WERI-Rb-1 (cell line): ENCODE measurements at regions not wholly inside any gene's neighbourhood (a gene's known extent, or its start where the extent isn't known, plus 50 kb on each side); places are given as distances from the start of the nearest gene placed in this dataset.

Experiments used
- DNase-seq: peaks from one replicate; pipeline ENCODE4 v3.0.0-alpha.2; 2020
- H3K27ac ChIP-seq: fragments of 250-450 bp; sonication (Bioruptor Pico); 2 replicates; pipeline ENCODE4 v1.5.1; 2020; ENCODE audit warnings: mild to moderate bottlenecking, moderate library complexity
- H3K27me3 ChIP-seq: fragments of 250-450 bp; sonication (Bioruptor Pico); 2 replicates; pipeline ENCODE4 v1.5.1; 2021; ENCODE audit warnings: mild to moderate bottlenecking, low read depth, moderate library complexity; ENCODE audit not compliant: insufficient read depth, severe bottlenecking
- H3K36me3 ChIP-seq: fragments of 250-450 bp; sonication (Bioruptor Pico); 2 replicates; pipeline ENCODE4 v1.5.1; 2020; ENCODE audit warnings: mild to moderate bottlenecking, moderate library complexity
- H3K4me3 ChIP-seq: 2 replicates; pipeline ENCODE4 v1.5.1; 2011; ENCODE audit warnings: low read depth, mild to moderate bottlenecking, control low read depth, low read length
- H3K9me3 ChIP-seq: fragments of 250-450 bp; sonication (Bioruptor Pico); 2 replicates; pipeline ENCODE4 v1.5.1; 2021; ENCODE audit warnings: mild to moderate bottlenecking, moderate library complexity; ENCODE audit not compliant: severe bottlenecking
- TF ChIP-seq, protein P1 (sequence below): IDR thresholded peaks from 2 replicates; pipeline ENCODE4 v1.5.1; 2011; ENCODE audit warnings: low read depth, mild to moderate bottlenecking, control low read depth, inconsistent platforms, low read length

DNA sequence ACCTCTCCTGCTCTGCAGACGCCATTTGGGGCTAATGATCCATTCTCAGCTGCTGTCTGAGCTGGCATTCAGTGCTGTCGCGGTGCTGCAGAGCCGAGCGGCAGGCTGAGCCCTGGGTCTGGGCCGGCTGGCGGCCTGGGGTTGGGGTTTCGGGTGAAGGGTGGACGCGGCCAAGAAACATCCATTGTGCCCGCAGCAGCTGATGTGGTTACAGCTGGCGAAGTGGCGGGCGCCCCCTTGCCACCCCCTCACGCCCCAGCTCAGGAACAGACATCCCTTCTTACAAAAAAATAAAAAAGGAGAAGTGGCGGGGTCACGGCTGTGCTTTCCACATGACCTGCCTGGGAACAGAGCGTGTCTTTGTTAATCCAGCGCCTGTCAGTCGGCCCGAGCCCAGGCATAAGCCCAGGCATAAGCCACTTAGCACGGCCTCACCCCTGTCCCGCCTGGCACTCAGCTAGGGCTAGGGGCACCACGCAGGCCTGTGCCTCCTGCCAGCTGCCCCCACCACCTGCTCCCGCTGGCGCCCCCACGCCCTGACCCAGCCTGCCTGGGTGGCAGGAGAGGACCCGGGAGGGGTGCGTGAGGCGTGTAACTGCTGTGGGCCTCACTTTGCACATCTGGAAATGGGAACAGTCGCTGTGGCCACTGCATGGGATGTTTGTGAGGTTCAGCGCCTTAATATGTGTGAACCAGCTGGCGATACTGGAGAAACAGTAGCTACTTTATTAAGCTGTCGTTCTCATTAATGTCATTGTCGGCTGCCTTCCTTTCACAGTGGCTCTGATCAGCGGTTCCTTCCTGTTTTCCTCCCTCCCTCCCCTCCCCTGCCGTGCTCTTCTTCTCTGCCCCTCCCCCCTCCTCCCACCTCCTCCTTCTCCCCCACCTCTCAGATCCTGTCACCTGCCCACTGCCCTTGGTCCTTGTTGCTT is 197.7 kb upstream of the CIBAR2 start:
- peak overlapping the region; percentile 12 for H3K4me3 ChIP-seq
- H3K27ac ChIP-seq, result peak overlapping the region; percentile 97

DNA sequence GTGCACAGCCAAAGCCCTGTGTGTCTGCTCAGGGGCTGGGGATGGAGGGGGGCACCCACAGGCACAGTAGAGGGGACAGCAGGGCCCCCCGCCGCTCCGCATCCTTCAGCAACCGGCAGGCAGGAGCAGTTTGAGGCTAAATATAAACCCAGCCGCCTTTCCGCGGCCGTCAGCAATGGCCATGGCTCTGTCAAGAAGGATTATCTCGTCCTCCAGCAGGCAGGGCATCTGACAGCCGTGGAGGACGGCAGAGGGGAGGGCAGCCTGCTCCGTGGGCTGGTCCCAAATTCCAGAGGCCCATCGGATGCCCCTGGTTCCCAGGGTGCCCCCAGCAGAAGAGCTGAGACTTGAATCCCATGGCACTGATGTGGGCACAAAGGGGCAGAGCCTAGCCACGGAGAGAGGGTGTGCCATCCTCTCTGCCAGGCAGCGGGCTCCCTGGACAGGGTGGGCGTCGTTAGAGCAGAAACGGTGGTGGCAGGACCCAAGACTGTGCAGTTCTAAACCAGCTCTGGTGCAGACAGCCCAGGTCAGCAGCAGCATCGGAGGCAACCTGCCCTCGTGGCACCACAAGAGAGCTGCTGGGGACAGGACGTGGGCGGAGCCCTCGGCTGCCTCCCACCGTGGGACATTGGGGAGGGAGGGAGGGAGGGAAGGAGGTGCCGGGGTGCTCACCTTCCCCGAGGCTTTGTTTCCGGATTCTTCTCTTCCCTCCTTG is 198.8 kb upstream of the CIBAR2 start:
- TF ChIP-seq, protein P1, sequence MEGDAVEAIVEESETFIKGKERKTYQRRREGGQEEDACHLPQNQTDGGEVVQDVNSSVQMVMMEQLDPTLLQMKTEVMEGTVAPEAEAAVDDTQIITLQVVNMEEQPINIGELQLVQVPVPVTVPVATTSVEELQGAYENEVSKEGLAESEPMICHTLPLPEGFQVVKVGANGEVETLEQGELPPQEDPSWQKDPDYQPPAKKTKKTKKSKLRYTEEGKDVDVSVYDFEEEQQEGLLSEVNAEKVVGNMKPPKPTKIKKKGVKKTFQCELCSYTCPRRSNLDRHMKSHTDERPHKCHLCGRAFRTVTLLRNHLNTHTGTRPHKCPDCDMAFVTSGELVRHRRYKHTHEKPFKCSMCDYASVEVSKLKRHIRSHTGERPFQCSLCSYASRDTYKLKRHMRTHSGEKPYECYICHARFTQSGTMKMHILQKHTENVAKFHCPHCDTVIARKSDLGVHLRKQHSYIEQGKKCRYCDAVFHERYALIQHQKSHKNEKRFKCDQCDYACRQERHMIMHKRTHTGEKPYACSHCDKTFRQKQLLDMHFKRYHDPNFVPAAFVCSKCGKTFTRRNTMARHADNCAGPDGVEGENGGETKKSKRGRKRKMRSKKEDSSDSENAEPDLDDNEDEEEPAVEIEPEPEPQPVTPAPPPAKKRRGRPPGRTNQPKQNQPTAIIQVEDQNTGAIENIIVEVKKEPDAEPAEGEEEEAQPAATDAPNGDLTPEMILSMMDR, result no peak
- peak overlapping the region; percentile 97 for H3K27ac ChIP-seq

More for the DNA sequence above, 197.7 kb upstream of the CIBAR2 start:
- Histone ChIP-seq H3K36me3 (no peaks in the 10 kb centered on the region), H3K9me3 (no peaks in the 10 kb centered on the region), H3K27me3 (no peaks in the 10 kb centered on the region)
- TF ChIP-seq, protein P1, result no peak
- DNase-seq, result peak; percentile 83

DNA sequence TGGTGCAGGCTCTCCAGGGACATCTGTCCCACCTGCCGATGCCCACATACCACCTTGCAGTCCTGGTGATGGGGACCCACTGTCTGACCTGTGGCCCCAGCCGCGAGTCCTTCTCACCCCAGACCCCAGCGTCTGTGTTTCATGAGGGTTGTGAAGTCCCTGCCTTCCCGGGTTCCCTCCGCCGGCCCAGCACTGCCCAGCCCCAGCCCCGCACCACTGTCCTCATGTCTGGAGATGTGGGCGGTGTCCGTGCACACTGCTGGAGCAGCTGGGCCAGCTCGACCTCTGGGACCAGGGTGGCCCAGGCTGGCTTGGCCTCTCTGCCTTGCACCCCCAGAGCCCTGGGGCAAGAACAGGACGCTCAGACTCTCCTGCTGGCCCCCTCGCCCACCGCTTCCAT is 199.5 kb upstream of the CIBAR2 start:
- no peak for DNase-seq
- peak overlapping the region; percentile 97 for H3K27ac ChIP-seq
- no peak overlapping the region for H3K4me3 ChIP-seq
- no peaks in the 10 kb centered on the region for H3K9me3 ChIP-seq
- TF ChIP-seq, protein P1, result no peak
- no peaks in the 10 kb centered on the region for H3K36me3 ChIP-seq
- no peaks in the 10 kb centered on the region for H3K27me3 ChIP-seq

More for the DNA sequence above, 198.8 kb upstream of the CIBAR2 start:
- Histone ChIP-seq H3K9me3 (no peaks in the 10 kb centered on the region), H3K4me3 (peak overlapping the region; percentile 21), H3K27me3 (no peaks in the 10 kb centered on the region), H3K36me3 (no peaks in the 10 kb centered on the region)
- DNase-seq, result peak; percentile 59

DNA sequence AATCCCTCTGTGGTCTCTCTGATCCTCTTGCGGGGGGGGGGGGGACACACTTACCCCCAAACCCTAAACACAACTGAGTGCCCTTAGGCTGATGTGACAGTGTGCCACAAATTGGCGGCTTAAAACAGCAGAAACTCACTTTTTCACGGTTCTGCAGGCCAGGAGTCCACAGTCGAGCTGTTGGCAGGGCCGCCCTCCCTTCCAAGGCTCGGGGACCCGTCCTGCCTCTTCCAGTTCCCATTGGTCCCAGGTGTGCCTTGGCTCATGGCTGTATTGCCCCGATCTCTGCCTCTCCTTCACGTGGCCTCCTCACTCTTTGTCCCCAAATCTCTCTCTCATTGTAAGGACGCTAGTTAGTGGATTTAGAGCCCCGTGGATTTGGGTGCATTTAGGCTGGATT is 199.9 kb upstream of the CIBAR2 start:
- Histone ChIP-seq H3K27me3 (no peaks in the 10 kb centered on the region), H3K27ac (peak overlapping the region; percentile 97), H3K9me3 (no peaks in the 10 kb centered on the region), H3K36me3 (no peaks in the 10 kb centered on the region), H3K4me3 (no peak overlapping the region)
- DNase-seq, result no peak
- TF ChIP-seq, protein P1, result no peak

DNA sequence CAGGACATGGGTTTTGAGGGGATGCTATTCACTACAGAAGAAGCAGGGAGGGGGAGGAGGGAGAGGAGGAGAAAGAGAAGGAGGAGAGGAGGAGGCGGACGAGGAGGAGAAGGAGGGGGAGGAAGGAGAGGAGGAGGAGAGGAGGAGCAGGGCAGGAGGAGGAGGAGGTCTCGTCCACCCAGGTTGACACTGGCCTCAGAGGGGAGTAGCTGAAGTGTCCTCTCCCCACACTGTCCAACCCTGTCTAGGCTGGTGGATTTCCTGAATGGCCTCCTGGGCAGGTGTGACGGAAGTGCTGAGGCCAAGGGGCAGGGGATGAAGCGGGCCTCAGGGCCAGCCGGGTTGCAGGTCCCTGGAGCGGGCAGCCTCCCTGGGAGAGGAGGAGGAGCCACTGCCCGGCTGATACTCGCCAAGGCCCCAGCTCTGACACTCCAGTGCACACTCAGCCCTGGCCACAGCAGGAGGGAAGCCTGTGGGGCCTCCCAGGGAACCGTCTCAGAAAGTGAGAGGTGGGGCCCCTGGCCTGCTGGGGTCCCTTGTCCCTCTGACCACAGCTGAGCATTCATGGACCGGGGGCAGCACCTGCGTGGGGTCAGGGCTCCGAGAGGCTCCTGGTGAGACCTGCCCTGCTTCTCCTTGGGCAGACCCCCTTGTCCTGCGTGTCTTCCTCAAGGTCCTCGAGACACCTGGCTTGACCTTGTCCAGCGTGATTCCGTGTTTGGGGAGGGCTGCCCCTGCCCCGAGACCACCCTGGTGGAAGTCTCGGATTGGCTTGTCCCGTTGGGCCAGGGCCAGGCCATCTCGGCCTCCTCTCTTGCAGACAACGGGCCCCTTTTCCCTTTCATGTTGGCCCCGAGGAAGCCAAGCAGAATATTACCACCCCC is 200.6 kb upstream of the CIBAR2 start:
- Histone ChIP-seq H3K4me3 (no peak overlapping the region), H3K27me3 (no peaks in the 10 kb centered on the region), H3K27ac (peak overlapping the region; percentile 97), H3K36me3 (no peaks in the 10 kb centered on the region), H3K9me3 (no peaks in the 10 kb centered on the region)
- peak; percentile 63 for DNase-seq
- TF ChIP-seq, protein P1, result no peak
